HCT116 (cell line): ENCODE measurements at regions not wholly inside any gene's neighbourhood (a gene's known extent, or its start where the extent isn't known, plus 50 kb on each side); places are given as distances from the start of the nearest gene placed in this dataset.

Experiments used
- ATAC-seq: fragments of 200-7000 bp; cut with Tn5 transposase; 2 replicates; pipeline ENCODE4 v1.9.1; 2020; ENCODE audit warnings: mild to moderate bottlenecking, moderate library complexity
- BruUV-seq: library from RNA; stranded (reverse); fragments of 400-500 nt; replicated peaks from 2 replicates; lab custom pipeline; 2021; lab: Mats Ljungman, UMichigan
- CTCF ChIA-PET: fragments of 300-600 bp; sonication (Branson Sonifier 250); formaldehyde crosslinking; loops from one replicate; lab custom pipeline; 2021; ENCODE audit warnings: antibody characterized with exemption; lab: Charles Lee
- POLR2A ChIA-PET: fragments of 300-600, 350-600 bp; sonication (Branson Sonifier 250); formaldehyde crosslinking; loops from one replicate; lab custom pipeline; 2021; ENCODE audit warnings: antibody characterized with exemption; lab: Charles Lee
- RAD21 ChIA-PET, 2 experiments: fragments of 300-600 bp; sonication (Branson Sonifier 250); formaldehyde crosslinking; loops; one replicate each; lab custom pipeline; 2023; ENCODE audit warnings: low total read pairs in 2 of 2; ENCODE audit not compliant: uncharacterized antibody in 2 of 2, unreplicated experiment in 2 of 2, low non-redundant PET in 1 of 2; lab: Charles Lee
- DNase-seq: peaks from one replicate; pipeline ENCODE4 v3.0.0-alpha.2; 2010; ENCODE audit warnings: low read depth, low spot score
- H2AFZ ChIP-seq: fragments of 200-600 bp; shearing (Covaris generic), sonication (generic); 2 replicates; pipeline ENCODE4 v1.6.1; 2017; ENCODE audit warnings: low read depth, mixed run types, mixed read lengths, antibody characterized with exemption, low read length; ENCODE audit not compliant: poor library complexity, severe bottlenecking
- H3K27ac ChIP-seq: 2 replicates; pipeline ENCODE4 v1.5.1; 2012; ENCODE audit warnings: low read depth, low read length
- H3K27me3 ChIP-seq: fragments of 200-600 bp; sonication (generic); 2 replicates; pipeline ENCODE4 v1.6.1; 2016; ENCODE audit warnings: mixed run types, low read length, mixed read lengths; ENCODE audit not compliant: insufficient read depth
- H3K36me3 ChIP-seq, 2 experiments: fragments of 200-500 bp in 1 of 2; fragments of 200-600 bp in 1 of 2; sonication (Bioruptor generic) in 1 of 2; sonication (generic) in 1 of 2; 2 replicates each; pipeline versions ENCODE4 v1.5.1 to v1.6.1; 2014 to 2016; ENCODE audit warnings: low read length in 2 of 2, inconsistent platforms in 1 of 2, mixed read lengths in 1 of 2, mixed run types in 1 of 2; ENCODE audit not compliant: insufficient read depth in 2 of 2, control insufficient read depth in 1 of 2
- H3K4me1 ChIP-seq, 2 experiments: fragments of 200-600 bp in 1 of 2; sonication (generic) in 1 of 2; 2 replicates each; pipeline versions ENCODE4 v1.5.1 to v1.6.1; 2012 to 2017; ENCODE audit warnings: low read length in 2 of 2, inconsistent platforms in 1 of 2, mild to moderate bottlenecking in 1 of 2, mixed read lengths in 1 of 2, mixed run types in 1 of 2, moderate library complexity in 1 of 2; ENCODE audit not compliant: insufficient read depth in 2 of 2, control insufficient read depth in 1 of 2
- H3K4me2 ChIP-seq: fragments of 200-600 bp; sonication (generic); 2 replicates; pipeline ENCODE4 v1.6.1; 2017; ENCODE audit warnings: mixed run types, low read length, mixed read lengths
- H3K4me3 ChIP-seq, 2 experiments: fragments of 200-600 bp in 1 of 2; sonication (generic) in 1 of 2; replicated peaks in 1 of 2; 2 replicates each; pipeline ENCODE4 v1.5.1; 2011 to 2016; ENCODE audit warnings: low read length in 2 of 2, control low read depth in 1 of 2, low read depth in 1 of 2, mild to moderate bottlenecking in 1 of 2, mixed read lengths in 1 of 2, mixed run types in 1 of 2
- H3K79me2 ChIP-seq: fragments of 200-600 bp; sonication (generic); 2 replicates; pipeline ENCODE4 v1.6.1; 2017; ENCODE audit warnings: mild to moderate bottlenecking, mixed run types, low read length, moderate library complexity, mixed read lengths; ENCODE audit not compliant: insufficient read depth
- H3K9ac ChIP-seq: fragments of 200-600 bp; sonication (generic); 2 replicates; pipeline ENCODE4 v1.6.1; 2016; ENCODE audit warnings: low read length, mixed read lengths
- H3K9me2 ChIP-seq: fragments of 200-600 bp; sonication (generic), shearing (Covaris generic); 2 replicates; pipeline ENCODE4 v1.6.1; 2017; ENCODE audit warnings: mixed run types, mild to moderate bottlenecking, moderate library complexity; ENCODE audit not compliant: insufficient read depth
- H3K9me3 ChIP-seq, 2 experiments: fragments of 200-500 bp in 1 of 2; fragments of 200-600 bp in 1 of 2; sonication (Bioruptor generic) in 1 of 2; sonication (generic) in 1 of 2; 2 replicates each; pipeline ENCODE4 v1.6.1; 2014 to 2017; ENCODE audit warnings: low read length in 2 of 2, mixed read lengths in 2 of 2, inconsistent platforms in 1 of 2, low read depth in 1 of 2, mild to moderate bottlenecking in 1 of 2, mixed run types in 1 of 2, moderate library complexity in 1 of 2; ENCODE audit not compliant: control insufficient read depth in 1 of 2, insufficient read depth in 1 of 2
- H4K20me1 ChIP-seq: fragments of 200-600 bp; sonication (generic), shearing (Covaris generic); 2 replicates; pipeline ENCODE4 v1.6.1; 2017; ENCODE audit warnings: mixed run types, mild to moderate bottlenecking, moderate library complexity; ENCODE audit not compliant: insufficient read depth
- CBX3 ChIP-seq: IDR thresholded peaks from 2 replicates; pipeline ENCODE4 v1.6.1; 2012; ENCODE audit warnings: low read depth
- EGR1 ChIP-seq: IDR thresholded peaks from 2 replicates; pipeline ENCODE4 v1.6.1; 2012; ENCODE audit warnings: low read depth
- EZH2 ChIP-seq: fragments of 200-600 bp; sonication (generic); IDR thresholded peaks from 2 replicates; pipeline ENCODE4 v1.6.1; 2017; ENCODE audit warnings: antibody characterized with exemption, mixed run types
- EZH2phosphoT487 ChIP-seq: fragments of 200-600 bp; IDR thresholded peaks from 2 replicates; pipeline ENCODE4 v1.6.1; 2018; ENCODE audit warnings: antibody characterized with exemption, borderline replicate concordance
- FOSL1 ChIP-seq: IDR thresholded peaks from 2 replicates; pipeline ENCODE4 v1.6.1; 2012; ENCODE audit warnings: low read depth
- JUND ChIP-seq: IDR thresholded peaks from 2 replicates; pipeline ENCODE4 v1.6.1; 2012
- POLR2A ChIP-seq: IDR thresholded peaks from 2 replicates; pipeline ENCODE4 v1.7.0; 2011; ENCODE audit warnings: borderline replicate concordance; ENCODE audit not compliant: insufficient read depth, insufficient read length; ENCODE audit errors: extremely low read depth
- POLR2AphosphoS5 ChIP-seq: IDR thresholded peaks from 2 replicates; pipeline ENCODE4 v1.6.1; 2011; ENCODE audit warnings: mild to moderate bottlenecking, low read depth, low read length, moderate library complexity
- SP1 ChIP-seq: IDR thresholded peaks from 2 replicates; pipeline ENCODE4 v1.6.1; 2012; ENCODE audit warnings: low read depth
- SRF ChIP-seq: IDR thresholded peaks from 2 replicates; pipeline ENCODE4 v1.6.1; 2012; ENCODE audit warnings: low read depth
- TCF7L2 ChIP-seq: IDR thresholded peaks from 2 replicates; pipeline ENCODE4 v1.7.0; 2011; ENCODE audit warnings: borderline replicate concordance, inconsistent platforms; ENCODE audit not compliant: insufficient read depth, insufficient read length; ENCODE audit errors: extremely low read depth
- YY1 ChIP-seq: IDR thresholded peaks from 2 replicates; pipeline ENCODE4 v1.6.1; 2011; ENCODE audit warnings: low read length, low read depth, moderate library complexity, mild to moderate bottlenecking; ENCODE audit not compliant: insufficient replicate concordance; ENCODE audit errors: extremely low read depth
- ZNF274 ChIP-seq: fragments of 200-500 bp; sonication (Bioruptor generic); IDR thresholded peaks from 2 replicates; pipeline ENCODE4 v1.6.1; 2014; ENCODE audit warnings: mild to moderate bottlenecking, low read depth, low read length, inconsistent platforms
- intact Hi-C: fragments of 100-400 bp; cut with micrococcal nuclease; formaldehyde crosslinking; loops from 2 replicates; pipeline ENCODE4 v1.10.0; 2022
- TF ChIP-seq, protein P1 (sequence below): IDR thresholded peaks from 2 replicates; pipeline ENCODE4 v1.6.1; 2012
- TF ChIP-seq, protein P2 (sequence below): IDR thresholded peaks from 2 replicates; pipeline ENCODE4 v1.6.1; 2012
- TF ChIP-seq, protein P3 (sequence below): IDR thresholded peaks from 2 replicates; pipeline ENCODE4 v1.6.1; 2012; ENCODE audit warnings: low read depth

DNA sequence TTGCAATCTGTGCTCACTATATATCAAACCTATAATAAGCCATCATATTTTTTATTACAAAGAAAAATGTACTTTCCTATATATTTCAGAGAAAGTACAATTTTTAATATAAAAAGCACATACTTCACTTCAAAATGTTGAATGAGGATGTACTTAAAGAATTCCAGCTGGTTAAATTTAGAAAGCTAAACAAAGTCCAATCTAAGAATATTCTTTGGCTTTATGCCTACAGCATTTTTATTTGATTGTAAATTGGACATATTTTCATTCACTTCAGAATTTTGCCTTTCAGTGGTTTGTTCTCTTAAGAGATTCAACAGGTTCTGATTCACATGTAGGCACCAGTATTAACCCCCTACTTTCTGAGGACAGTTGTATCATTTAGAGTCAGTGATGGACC is 533.8 kb downstream of the CAAP1 start:
- intact Hi-C loops, result no loop called here
- Histone ChIP-seq H3K9me3 (peaks cover 0 to 17% of the 10 kb centered on the region in 2 experiments; a peak in 1 of 4 replicates), H3K27me3 (no peaks in the 10 kb centered on the region), H3K9ac (no peak overlapping the region), H3K4me3 (no peak overlapping the region), H3K9me2 (no peaks in the 10 kb centered on the region), H3K4me2 (no peak overlapping the region), H3K27ac (no peak overlapping the region), H3K36me3 (no peaks in the 10 kb centered on the region), H3K4me1 (no peaks in the 10 kb centered on the region), H3K79me2 (no peaks in the 10 kb centered on the region), H4K20me1 (no peaks in the 10 kb centered on the region), H2AFZ (no peak overlapping the region)
- BruUV-seq, result no TSS peak
- DNase-seq, result no peak
- RAD21 ChIA-PET, result no interaction called here
- no peak for ATAC-seq
- POLR2A ChIA-PET, result no interaction called here
- TF ChIP-seq CBX3 (no peak), SRF (no peak), JUND (no peak), POLR2AphosphoS5 (no peak), YY1 (no peak), SP1 (no peak)
- CTCF ChIA-PET, result no interaction called here

DNA sequence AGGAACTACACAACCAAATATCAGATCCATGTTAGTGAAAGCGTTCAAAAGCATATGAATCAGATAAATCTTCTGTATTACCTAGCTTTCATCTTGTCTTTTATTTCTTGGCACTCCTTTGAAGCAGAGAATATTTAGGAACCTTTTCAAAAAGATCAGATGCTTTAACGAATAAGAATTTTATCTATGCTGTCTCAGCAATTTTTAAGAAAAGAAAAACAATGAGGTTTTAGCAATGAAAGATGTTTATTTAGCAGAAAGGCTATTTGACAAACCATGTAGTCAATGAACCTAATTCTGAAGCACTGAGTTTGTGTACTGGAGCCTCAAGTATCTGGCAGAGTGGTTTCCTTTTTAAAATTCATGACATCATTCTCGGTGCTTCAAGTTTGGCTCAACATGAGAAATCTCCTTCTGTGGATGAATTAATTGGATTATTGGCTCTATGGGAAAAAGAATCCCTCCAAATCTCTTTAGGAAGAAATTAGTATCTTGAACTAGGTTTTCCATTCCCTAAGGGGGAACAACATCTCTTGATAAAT is 534.7 kb downstream of the CAAP1 start:
- no peaks in the 10 kb centered on the region for H3K79me2 ChIP-seq
- intact Hi-C loops, result no loop called here
- no peaks in the 10 kb centered on the region for H3K9me2 ChIP-seq
- no peak overlapping the region for H3K9ac ChIP-seq
- no peaks in the 10 kb centered on the region for H4K20me1 ChIP-seq
- CTCF ChIA-PET, result no interaction called here
- no peak overlapping the region for H3K4me3 ChIP-seq
- ATAC-seq, result no peak
- no peak overlapping the region for H2AFZ ChIP-seq
- no peaks in the 10 kb centered on the region for H3K36me3 ChIP-seq
- no peak for DNase-seq
- RAD21 ChIA-PET, result no interaction called here
- H3K27ac ChIP-seq, result no peak overlapping the region
- no peaks in the 10 kb centered on the region for H3K4me1 ChIP-seq
- POLR2A ChIA-PET, result no interaction called here
- no TSS peak for BruUV-seq
- no peak overlapping the region for H3K4me2 ChIP-seq
- H3K9me3 ChIP-seq, result peaks cover 0 to 17% of the 10 kb centered on the region in 2 experiments; a peak in 1 of 4 replicates
- H3K27me3 ChIP-seq, result no peaks in the 10 kb centered on the region
- TF ChIP-seq ZNF274 (no peak), CBX3 (no peak), EGR1 (no peak), EZH2phosphoT487 (no peak), POLR2A (no peak), SRF (no peak), POLR2AphosphoS5 (no peak), TCF7L2 (no peak), FOSL1 (no peak), EZH2 (no peak)
- TF ChIP-seq, protein P1, sequence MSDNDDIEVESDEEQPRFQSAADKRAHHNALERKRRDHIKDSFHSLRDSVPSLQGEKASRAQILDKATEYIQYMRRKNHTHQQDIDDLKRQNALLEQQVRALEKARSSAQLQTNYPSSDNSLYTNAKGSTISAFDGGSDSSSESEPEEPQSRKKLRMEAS, result no peak
- TF ChIP-seq, protein P2, sequence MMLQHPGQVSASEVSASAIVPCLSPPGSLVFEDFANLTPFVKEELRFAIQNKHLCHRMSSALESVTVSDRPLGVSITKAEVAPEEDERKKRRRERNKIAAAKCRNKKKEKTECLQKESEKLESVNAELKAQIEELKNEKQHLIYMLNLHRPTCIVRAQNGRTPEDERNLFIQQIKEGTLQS, result no peak
- TF ChIP-seq, protein P3, sequence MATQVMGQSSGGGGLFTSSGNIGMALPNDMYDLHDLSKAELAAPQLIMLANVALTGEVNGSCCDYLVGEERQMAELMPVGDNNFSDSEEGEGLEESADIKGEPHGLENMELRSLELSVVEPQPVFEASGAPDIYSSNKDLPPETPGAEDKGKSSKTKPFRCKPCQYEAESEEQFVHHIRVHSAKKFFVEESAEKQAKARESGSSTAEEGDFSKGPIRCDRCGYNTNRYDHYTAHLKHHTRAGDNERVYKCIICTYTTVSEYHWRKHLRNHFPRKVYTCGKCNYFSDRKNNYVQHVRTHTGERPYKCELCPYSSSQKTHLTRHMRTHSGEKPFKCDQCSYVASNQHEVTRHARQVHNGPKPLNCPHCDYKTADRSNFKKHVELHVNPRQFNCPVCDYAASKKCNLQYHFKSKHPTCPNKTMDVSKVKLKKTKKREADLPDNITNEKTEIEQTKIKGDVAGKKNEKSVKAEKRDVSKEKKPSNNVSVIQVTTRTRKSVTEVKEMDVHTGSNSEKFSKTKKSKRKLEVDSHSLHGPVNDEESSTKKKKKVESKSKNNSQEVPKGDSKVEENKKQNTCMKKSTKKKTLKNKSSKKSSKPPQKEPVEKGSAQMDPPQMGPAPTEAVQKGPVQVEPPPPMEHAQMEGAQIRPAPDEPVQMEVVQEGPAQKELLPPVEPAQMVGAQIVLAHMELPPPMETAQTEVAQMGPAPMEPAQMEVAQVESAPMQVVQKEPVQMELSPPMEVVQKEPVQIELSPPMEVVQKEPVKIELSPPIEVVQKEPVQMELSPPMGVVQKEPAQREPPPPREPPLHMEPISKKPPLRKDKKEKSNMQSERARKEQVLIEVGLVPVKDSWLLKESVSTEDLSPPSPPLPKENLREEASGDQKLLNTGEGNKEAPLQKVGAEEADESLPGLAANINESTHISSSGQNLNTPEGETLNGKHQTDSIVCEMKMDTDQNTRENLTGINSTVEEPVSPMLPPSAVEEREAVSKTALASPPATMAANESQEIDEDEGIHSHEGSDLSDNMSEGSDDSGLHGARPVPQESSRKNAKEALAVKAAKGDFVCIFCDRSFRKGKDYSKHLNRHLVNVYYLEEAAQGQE, result no peak
